ENCODE measurements at regions not wholly inside any gene's neighbourhood (a gene's known extent, or its start where the extent isn't known, plus 50 kb on each side); places are given as distances from the start of the nearest gene placed in this dataset.

DNA sequence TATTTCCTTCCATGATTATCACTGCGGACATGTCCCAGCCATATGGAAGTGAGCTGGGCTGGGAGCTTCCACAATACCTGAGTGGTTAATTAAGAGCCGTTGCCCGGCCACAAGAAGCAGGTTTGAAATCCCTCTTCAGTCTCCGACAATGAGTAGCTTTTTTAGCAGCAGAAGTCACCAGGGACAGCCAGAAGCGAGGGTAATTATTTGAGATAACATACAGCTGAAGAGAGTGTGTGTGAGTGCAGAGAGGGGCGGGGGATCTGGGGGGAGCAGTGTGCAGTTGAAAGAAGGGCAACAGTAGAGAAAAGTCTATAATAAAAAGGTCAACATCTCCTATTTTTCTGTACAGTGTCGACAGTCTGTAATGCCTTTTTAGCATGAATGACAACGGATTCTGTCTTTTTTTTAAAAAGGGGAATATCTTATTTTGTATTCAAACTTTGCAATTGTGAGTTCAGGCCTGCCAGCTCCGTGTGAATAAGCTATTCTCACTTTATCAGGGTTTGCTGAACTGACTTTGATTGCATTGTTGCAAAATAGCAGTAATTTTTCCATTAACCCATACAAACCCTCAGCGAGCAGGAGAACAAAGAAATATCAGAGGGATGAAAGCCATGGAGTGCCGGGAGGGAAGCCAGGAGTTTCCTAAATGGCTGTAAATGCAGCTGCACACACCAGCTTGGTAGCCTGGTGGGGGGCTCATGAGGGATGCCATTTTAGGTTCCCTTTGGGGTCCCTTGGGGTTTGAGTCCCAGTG is 220.3 kb upstream of the IRX3 start:
- H3K27me3 ChIP-seq (ENCODE audit: control insufficient read depth, insufficient read depth, low read length): no peaks in the 10 kb centered on the region; the same call in 1 of the 2 replicates
- DNase-seq (ENCODE audit: low read depth, low spot score): no peak
- no CpG with 5 or more reads among the region's 11 CpGs for WGBS (ENCODE audit: insufficient coverage, insufficient read length)
- H3K4me1 ChIP-seq (ENCODE audit: control insufficient read depth, insufficient read depth, low read length): no peaks in the 10 kb centered on the region; the same call in 1 of the 2 replicates
- no peak overlapping the region for H3K27ac ChIP-seq (ENCODE audit: low read length)
- no peaks in the 10 kb centered on the region for H3K36me3 ChIP-seq (ENCODE audit: control insufficient read depth, insufficient read depth, low read length)
- no peak overlapping the region for H3K4me3 ChIP-seq (ENCODE audit: low read length)
- H3K9me3 ChIP-seq (ENCODE audit: control insufficient read depth, insufficient read depth, low read length): no peaks in the 10 kb centered on the region

- DNase-seq (ENCODE audit: low read depth, low spot score): no peak
Observed at GRCh38 chr16:54506214-54506580, 219.6 kb upstream of the IRX3 start.

DNA sequence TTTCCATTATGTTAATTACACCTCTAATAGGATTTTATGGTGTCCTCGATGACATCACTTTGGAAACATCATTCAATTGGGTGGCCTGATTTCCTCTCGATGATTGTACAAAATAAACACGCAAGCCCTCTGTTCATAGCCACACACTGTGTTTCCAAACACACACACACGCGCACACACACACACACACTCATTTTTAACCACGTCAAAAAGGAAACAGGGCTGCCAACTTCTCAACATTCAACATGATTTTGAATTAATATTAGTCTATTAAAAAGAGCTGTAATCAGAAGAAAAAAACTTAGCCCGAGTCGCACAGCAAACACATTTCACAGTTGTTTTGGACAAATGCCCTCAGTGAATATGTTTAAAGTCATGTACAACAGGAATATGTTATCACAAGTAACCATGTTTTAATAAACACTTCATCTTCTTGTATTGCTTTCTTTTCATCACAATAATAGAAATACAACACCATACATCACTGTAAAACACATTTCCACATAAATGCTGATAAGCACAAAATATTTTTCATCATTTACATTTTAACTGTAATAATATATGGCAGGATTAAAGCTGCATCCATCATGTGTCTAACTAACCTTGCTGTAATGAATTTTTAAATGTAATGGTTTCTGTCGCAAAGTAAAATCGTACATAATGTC is 219.1 kb upstream of the IRX3 start:
- Histone ChIP-seq H3K36me3 (ENCODE audit: control insufficient read depth, insufficient read depth, low read length) (no peaks in the 10 kb centered on the region), H3K27ac (ENCODE audit: low read length) (no peak overlapping the region), H3K4me1 (ENCODE audit: control insufficient read depth, insufficient read depth, low read length) (no peaks in the 10 kb centered on the region; the same call in 1 of the 2 replicates), H3K9me3 (ENCODE audit: control insufficient read depth, insufficient read depth, low read length) (no peaks in the 10 kb centered on the region), H3K27me3 (ENCODE audit: control insufficient read depth, insufficient read depth, low read length) (no peaks in the 10 kb centered on the region; the same call in 1 of the 2 replicates), H3K4me3 (ENCODE audit: low read length) (no peak overlapping the region)
- WGBS (ENCODE audit: insufficient coverage, insufficient read length): 100% methylated on average over 4 of the region's 10 CpGs
- DNase-seq (ENCODE audit: low read depth, low spot score): no peak

More at GRCh38 chr16:54506214-54506580, 219.6 kb upstream of the IRX3 start:
- no CpG with 5 or more reads among the region's 8 CpGs for WGBS (ENCODE audit: insufficient coverage, insufficient read length)
- H3K9me3 ChIP-seq (ENCODE audit: control insufficient read depth, insufficient read depth, low read length): no peaks in the 10 kb centered on the region
- H3K36me3 ChIP-seq (ENCODE audit: control insufficient read depth, insufficient read depth, low read length): no peaks in the 10 kb centered on the region
- H3K4me1 ChIP-seq (ENCODE audit: control insufficient read depth, insufficient read depth, low read length): no peaks in the 10 kb centered on the region; the same call in 1 of the 2 replicates
- H3K4me3 ChIP-seq (ENCODE audit: low read length): no peak overlapping the region
- no peak overlapping the region for H3K27ac ChIP-seq (ENCODE audit: low read length)
- no peaks in the 10 kb centered on the region; the same call in 1 of the 2 replicates for H3K27me3 ChIP-seq (ENCODE audit: control insufficient read depth, insufficient read depth, low read length)

GRCh38 chr16:54504372-54504771 is 217.8 kb upstream of the IRX3 start:
- no CpG with 5 or more reads among the region's 12 CpGs for WGBS (ENCODE audit: insufficient coverage, insufficient read length)
- Histone ChIP-seq H3K27me3 (ENCODE audit: control insufficient read depth, insufficient read depth, low read length) (no peaks in the 10 kb centered on the region; the same call in 1 of the 2 replicates), H3K4me3 (ENCODE audit: low read length) (no peak overlapping the region), H3K36me3 (ENCODE audit: control insufficient read depth, insufficient read depth, low read length) (no peaks in the 10 kb centered on the region), H3K9me3 (ENCODE audit: control insufficient read depth, insufficient read depth, low read length) (no peaks in the 10 kb centered on the region), H3K27ac (ENCODE audit: low read length) (no peak overlapping the region), H3K4me1 (ENCODE audit: control insufficient read depth, insufficient read depth, low read length) (no peaks in the 10 kb centered on the region; the same call in 1 of the 2 replicates)
- no peak for DNase-seq (ENCODE audit: low read depth, low spot score)

DNA sequence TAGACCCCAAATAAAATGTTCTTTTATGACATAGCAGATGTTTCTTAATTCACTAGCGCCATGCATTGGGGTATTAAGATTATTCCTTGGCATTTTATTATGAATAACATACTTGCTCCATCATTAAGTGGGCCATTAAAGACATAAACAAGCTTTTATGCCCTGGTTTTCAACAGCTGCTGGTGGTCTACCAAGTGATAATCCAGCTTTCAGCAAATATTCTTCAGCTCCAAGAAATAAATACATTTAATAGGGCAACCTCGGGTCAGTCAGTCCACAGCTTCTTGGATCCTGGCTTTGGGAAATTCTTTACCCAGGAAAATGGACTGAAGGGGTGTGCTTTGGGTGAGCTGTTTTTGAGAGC is 217.3 kb upstream of the IRX3 start:
- WGBS (ENCODE audit: insufficient coverage, insufficient read length): no CpG with 5 or more reads among the region's 2 CpGs
- H3K4me1 ChIP-seq (ENCODE audit: control insufficient read depth, insufficient read depth, low read length): no peaks in the 10 kb centered on the region; the same call in 1 of the 2 replicates
- H3K27ac ChIP-seq (ENCODE audit: low read length): no peak overlapping the region
- DNase-seq (ENCODE audit: low read depth, low spot score): no peak
- H3K9me3 ChIP-seq (ENCODE audit: control insufficient read depth, insufficient read depth, low read length): no peaks in the 10 kb centered on the region
- H3K4me3 ChIP-seq (ENCODE audit: low read length): no peak overlapping the region
- no peaks in the 10 kb centered on the region; the same call in 1 of the 2 replicates for H3K27me3 ChIP-seq (ENCODE audit: control insufficient read depth, insufficient read depth, low read length)
- H3K36me3 ChIP-seq (ENCODE audit: control insufficient read depth, insufficient read depth, low read length): no peaks in the 10 kb centered on the region

GRCh38 chr16:54503011-54503855 is 216.6 kb upstream of the IRX3 start:
- Histone ChIP-seq H3K27ac (ENCODE audit: low read length) (no peak overlapping the region), H3K9me3 (ENCODE audit: control insufficient read depth, insufficient read depth, low read length) (no peaks in the 10 kb centered on the region), H3K27me3 (ENCODE audit: control insufficient read depth, insufficient read depth, low read length) (no peaks in the 10 kb centered on the region; the same call in 1 of the 2 replicates), H3K4me3 (ENCODE audit: low read length) (no peak overlapping the region), H3K36me3 (ENCODE audit: control insufficient read depth, insufficient read depth, low read length) (no peaks in the 10 kb centered on the region), H3K4me1 (ENCODE audit: control insufficient read depth, insufficient read depth, low read length) (no peaks in the 10 kb centered on the region; the same call in 1 of the 2 replicates)
- DNase-seq (ENCODE audit: low read depth, low spot score): no peak
- no CpG with 5 or more reads among the region's 9 CpGs for WGBS (ENCODE audit: insufficient coverage, insufficient read length)

GRCh38 chr16:54501797-54502196 is 215.2 kb upstream of the IRX3 start:
- Histone ChIP-seq H3K4me1 (ENCODE audit: control insufficient read depth, insufficient read depth, low read length) (no peaks in the 10 kb centered on the region; the same call in 1 of the 2 replicates), H3K9me3 (ENCODE audit: control insufficient read depth, insufficient read depth, low read length) (no peaks in the 10 kb centered on the region), H3K4me3 (ENCODE audit: low read length) (no peak overlapping the region), H3K27ac (ENCODE audit: low read length) (no peak overlapping the region), H3K27me3 (ENCODE audit: control insufficient read depth, insufficient read depth, low read length) (no peaks in the 10 kb centered on the region; the same call in 1 of the 2 replicates), H3K36me3 (ENCODE audit: control insufficient read depth, insufficient read depth, low read length) (no peaks in the 10 kb centered on the region)
- WGBS (ENCODE audit: insufficient coverage, insufficient read length): no CpG with 5 or more reads among the region's 1 CpG
- no peak for DNase-seq (ENCODE audit: low read depth, low spot score)

- H3K4me3 ChIP-seq (ENCODE audit: low read length): no peak overlapping the region
- DNase-seq (ENCODE audit: low read depth, low spot score): no peak
- no CpG with 5 or more reads among the region's 3 CpGs for WGBS (ENCODE audit: insufficient coverage, insufficient read length)
Observed at GRCh38 chr16:54493594-54493993, 207.0 kb upstream of the IRX3 start.

DNA sequence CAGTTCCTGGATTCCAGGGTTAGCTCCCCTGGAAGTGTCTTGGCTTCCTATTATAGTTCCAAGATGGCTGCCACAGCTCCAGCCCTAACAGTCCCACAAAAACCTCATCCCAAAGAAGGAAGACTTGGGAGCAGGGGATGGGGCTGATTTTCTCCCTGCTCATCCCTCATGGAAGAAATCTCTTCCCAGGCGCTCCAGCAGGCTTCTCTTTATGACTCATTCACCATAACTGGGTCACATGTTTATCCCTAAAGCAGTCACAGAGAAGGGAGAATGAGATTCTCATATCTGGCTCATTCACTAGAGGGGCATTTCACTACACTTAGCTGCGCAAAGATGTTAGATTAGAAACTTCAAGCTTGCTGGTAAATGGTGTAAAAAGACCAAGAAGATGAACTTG is 206.5 kb upstream of the IRX3 start:
- DNase-seq (ENCODE audit: low read depth, low spot score): no peak

More at GRCh38 chr16:54493594-54493993, 207.0 kb upstream of the IRX3 start:
- H3K27me3 ChIP-seq (ENCODE audit: control insufficient read depth, insufficient read depth, low read length): no peaks in the 10 kb centered on the region
- H3K27ac ChIP-seq (ENCODE audit: low read length): no peak overlapping the region
- no peaks in the 10 kb centered on the region for H3K36me3 ChIP-seq (ENCODE audit: control insufficient read depth, insufficient read depth, low read length)
- no peaks in the 10 kb centered on the region for H3K4me1 ChIP-seq (ENCODE audit: control insufficient read depth, insufficient read depth, low read length)
- H3K9me3 ChIP-seq (ENCODE audit: control insufficient read depth, insufficient read depth, low read length): no peaks in the 10 kb centered on the region

DNA sequence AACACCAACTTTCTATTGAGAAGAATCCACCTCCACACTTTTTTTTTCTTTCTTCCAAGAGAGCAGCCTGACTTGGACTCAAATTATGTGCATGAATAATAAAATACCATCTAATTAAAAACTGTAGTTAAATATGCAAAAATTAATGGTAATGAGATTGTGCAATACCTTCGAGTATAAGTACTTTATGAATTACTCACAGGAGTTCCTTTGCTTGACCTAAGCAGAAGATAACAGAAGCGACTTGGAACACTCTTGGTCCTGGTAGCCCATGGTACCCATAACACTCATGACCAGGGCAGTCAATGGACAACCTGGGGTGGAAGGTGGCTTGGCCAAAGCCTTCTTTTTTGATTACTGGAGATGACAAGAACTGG is 203.5 kb upstream of the IRX3 start:
- Histone ChIP-seq H3K27me3 (ENCODE audit: control insufficient read depth, insufficient read depth, low read length) (no peaks in the 10 kb centered on the region), H3K36me3 (ENCODE audit: control insufficient read depth, insufficient read depth, low read length) (no peaks in the 10 kb centered on the region), H3K4me3 (ENCODE audit: low read length) (no peak overlapping the region), H3K27ac (ENCODE audit: low read length) (no peak overlapping the region), H3K4me1 (ENCODE audit: control insufficient read depth, insufficient read depth, low read length) (no peaks in the 10 kb centered on the region), H3K9me3 (ENCODE audit: control insufficient read depth, insufficient read depth, low read length) (no peaks in the 10 kb centered on the region)
- WGBS (ENCODE audit: insufficient coverage, insufficient read length): no CpG with 5 or more reads among the region's 2 CpGs
- no peak for DNase-seq (ENCODE audit: low read depth, low spot score)

More for the DNA sequence above, 206.5 kb upstream of the IRX3 start:
- H3K4me3 ChIP-seq (ENCODE audit: low read length): no peak overlapping the region
- no CpG with 5 or more reads among the region's 2 CpGs for WGBS (ENCODE audit: insufficient coverage, insufficient read length)
- no peaks in the 10 kb centered on the region for H3K4me1 ChIP-seq (ENCODE audit: control insufficient read depth, insufficient read depth, low read length)
- no peaks in the 10 kb centered on the region for H3K9me3 ChIP-seq (ENCODE audit: control insufficient read depth, insufficient read depth, low read length)
- no peaks in the 10 kb centered on the region for H3K27me3 ChIP-seq (ENCODE audit: control insufficient read depth, insufficient read depth, low read length)
- no peaks in the 10 kb centered on the region for H3K36me3 ChIP-seq (ENCODE audit: control insufficient read depth, insufficient read depth, low read length)
- no peak overlapping the region for H3K27ac ChIP-seq (ENCODE audit: low read length)

All from iPS DF 6.9 (cell line).